Hepatocyte (in vitro differentiated cells): ENCODE measurements at regions not wholly inside any gene's neighbourhood (a gene's known extent, or its start where the extent isn't known, plus 50 kb on each side); places are given as distances from the start of the nearest gene placed in this dataset.

Source experiments
- DNase-seq: peaks from one replicate; pipeline ENCODE4 v3.0.0-alpha.2; 2016; ENCODE audit warnings: low spot score
- H2AFZ ChIP-seq: fragments of 200-600 bp; sonication (generic); 2 replicates; pipeline ENCODE4 v1.6.0; 2016; ENCODE audit warnings: antibody characterized with exemption, mild to moderate bottlenecking
- H3K27ac ChIP-seq: fragments of 200-600 bp; sonication (generic); 2 replicates; pipeline ENCODE4 v1.5.1; 2016; ENCODE audit warnings: mild to moderate bottlenecking
- H3K27me3 ChIP-seq: fragments of 200-600 bp; sonication (generic); 2 replicates; pipeline ENCODE4 v1.6.1; 2016
- H3K36me3 ChIP-seq: fragments of 200-600 bp; sonication (generic); replicated peaks from 2 replicates; pipeline ENCODE4 v1.5.1; 2016; ENCODE audit warnings: low read depth; ENCODE audit not compliant: insufficient read depth
- H3K4me1 ChIP-seq: fragments of 200-600 bp; sonication (generic); 2 replicates; pipeline ENCODE4 v1.5.1; 2016; ENCODE audit warnings: mild to moderate bottlenecking, moderate library complexity; ENCODE audit not compliant: insufficient read depth
- H3K4me2 ChIP-seq: fragments of 200-600 bp; sonication (generic); 2 replicates; pipeline ENCODE4 v1.6.0; 2016
- H3K4me3 ChIP-seq: fragments of 200-600 bp; sonication (generic); 2 replicates; pipeline ENCODE4 v1.5.1; 2016; ENCODE audit warnings: mild to moderate bottlenecking
- H3K79me2 ChIP-seq: fragments of 200-600 bp; sonication (generic); 2 replicates; pipeline ENCODE4 v1.6.0; 2017; ENCODE audit warnings: mild to moderate bottlenecking
- H3K9me2 ChIP-seq: fragments of 200-600 bp; sonication (generic); replicated peaks from 2 replicates; pipeline ENCODE4 v1.6.0; 2017; ENCODE audit warnings: mild to moderate bottlenecking; ENCODE audit not compliant: insufficient read depth
- H3K9me3 ChIP-seq: fragments of 200-600 bp; sonication (generic); 2 replicates; pipeline ENCODE4 v1.5.1; 2016; ENCODE audit warnings: low read depth, mild to moderate bottlenecking
- H4K20me1 ChIP-seq: fragments of 200-600 bp; sonication (generic); 2 replicates; pipeline ENCODE4 v1.6.0; 2016; ENCODE audit warnings: mild to moderate bottlenecking; ENCODE audit not compliant: insufficient read depth, poor library complexity, severe bottlenecking
- EZH2 ChIP-seq: fragments of 200-600 bp; sonication (generic); IDR thresholded peaks from 2 replicates; pipeline ENCODE4 v1.6.1; 2016; ENCODE audit warnings: antibody characterized with exemption, mild to moderate bottlenecking, borderline replicate concordance
- EZH2phosphoT487 ChIP-seq: fragments of 200-600 bp; sonication (generic); IDR thresholded peaks from one replicate; pipeline ENCODE4 v1.6.1; 2018; ENCODE audit warnings: antibody characterized with exemption, mild to moderate bottlenecking, low read depth, moderate library complexity; ENCODE audit not compliant: unreplicated experiment, severe bottlenecking
- WGBS: methylation state at CpG from one replicate; pipeline ENCODE4 v1.1.6; 2016; ENCODE audit warnings: low lambda C conversion rate; ENCODE audit errors: missing lambda C conversion rate; 5-methylcytosine and 5-hydroxymethylcytosine counted together
- TF ChIP-seq, protein P1 (sequence below): fragments of 200-600 bp; sonication (generic); IDR thresholded peaks from 2 replicates; pipeline ENCODE4 v1.5.1; 2016; ENCODE audit warnings: antibody characterized with exemption, mild to moderate bottlenecking; ENCODE audit not compliant: poor library complexity

GRCh38 chr15:47136236-47136635 is 581.1 kb upstream of the SEMA6D start:
- Histone ChIP-seq H3K36me3 (no peaks in the 10 kb centered on the region), H3K27ac (no peak overlapping the region), H3K4me1 (no peaks in the 10 kb centered on the region), H3K9me2 (no peaks in the 10 kb centered on the region), H2AFZ (no peak overlapping the region), H3K79me2 (no peaks in the 10 kb centered on the region), H3K4me2 (no peak overlapping the region), H3K4me3 (no peak overlapping the region), H3K9me3 (no peaks in the 10 kb centered on the region), H3K27me3 (no peaks in the 10 kb centered on the region), H4K20me1 (no peaks in the 10 kb centered on the region)
- no peak for TF ChIP-seq EZH2
- 76% methylated on average over 2 of the region's 2 CpGs for WGBS
- no peak for DNase-seq

GRCh38 chr15:47139965-47140364 is 577.3 kb upstream of the SEMA6D start:
- Histone ChIP-seq H3K4me2 (no peak overlapping the region), H3K4me3 (no peak overlapping the region), H3K27ac (no peak overlapping the region), H3K79me2 (no peaks in the 10 kb centered on the region), H4K20me1 (no peaks in the 10 kb centered on the region), H2AFZ (no peak overlapping the region), H3K4me1 (no peaks in the 10 kb centered on the region), H3K27me3 (no peaks in the 10 kb centered on the region), H3K36me3 (no peaks in the 10 kb centered on the region), H3K9me2 (no peaks in the 10 kb centered on the region), H3K9me3 (no peaks in the 10 kb centered on the region)
- 74% methylated on average over 2 of the region's 2 CpGs for WGBS
- DNase-seq, result no peak
- TF ChIP-seq, protein P1, sequence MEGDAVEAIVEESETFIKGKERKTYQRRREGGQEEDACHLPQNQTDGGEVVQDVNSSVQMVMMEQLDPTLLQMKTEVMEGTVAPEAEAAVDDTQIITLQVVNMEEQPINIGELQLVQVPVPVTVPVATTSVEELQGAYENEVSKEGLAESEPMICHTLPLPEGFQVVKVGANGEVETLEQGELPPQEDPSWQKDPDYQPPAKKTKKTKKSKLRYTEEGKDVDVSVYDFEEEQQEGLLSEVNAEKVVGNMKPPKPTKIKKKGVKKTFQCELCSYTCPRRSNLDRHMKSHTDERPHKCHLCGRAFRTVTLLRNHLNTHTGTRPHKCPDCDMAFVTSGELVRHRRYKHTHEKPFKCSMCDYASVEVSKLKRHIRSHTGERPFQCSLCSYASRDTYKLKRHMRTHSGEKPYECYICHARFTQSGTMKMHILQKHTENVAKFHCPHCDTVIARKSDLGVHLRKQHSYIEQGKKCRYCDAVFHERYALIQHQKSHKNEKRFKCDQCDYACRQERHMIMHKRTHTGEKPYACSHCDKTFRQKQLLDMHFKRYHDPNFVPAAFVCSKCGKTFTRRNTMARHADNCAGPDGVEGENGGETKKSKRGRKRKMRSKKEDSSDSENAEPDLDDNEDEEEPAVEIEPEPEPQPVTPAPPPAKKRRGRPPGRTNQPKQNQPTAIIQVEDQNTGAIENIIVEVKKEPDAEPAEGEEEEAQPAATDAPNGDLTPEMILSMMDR, result no peak
- no peak for TF ChIP-seq EZH2
- TF ChIP-seq EZH2phosphoT487, result no peak

DNA sequence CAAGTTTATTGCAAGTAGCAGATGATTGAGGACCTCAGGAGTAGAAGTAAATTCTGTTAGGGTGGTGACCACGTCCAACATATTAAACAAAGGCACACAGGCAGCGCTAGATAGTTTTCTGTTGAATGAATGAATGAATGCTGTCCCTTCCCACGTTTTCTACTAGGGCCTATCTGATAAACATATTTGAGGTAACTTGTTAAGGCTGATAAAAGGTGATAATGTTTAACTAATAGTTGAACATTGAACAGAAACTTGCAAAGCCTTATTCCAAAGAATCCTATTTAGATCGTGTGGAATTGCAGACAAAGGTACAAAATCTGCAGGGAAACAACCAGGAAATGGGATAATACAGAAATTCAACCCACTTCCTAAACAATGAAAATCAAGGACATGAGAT is 559.5 kb upstream of the SEMA6D start:
- H4K20me1 ChIP-seq, result no peaks in the 10 kb centered on the region
- DNase-seq, result no peak
- TF ChIP-seq EZH2, result no peak
- no peak for TF ChIP-seq EZH2phosphoT487
- TF ChIP-seq, protein P1, result no peak
- no peak overlapping the region for H3K4me3 ChIP-seq
- no peaks in the 10 kb centered on the region for H3K79me2 ChIP-seq
- 61% methylated on average over 4 of the region's 4 CpGs for WGBS
- no peak overlapping the region for H2AFZ ChIP-seq
- H3K36me3 ChIP-seq, result no peaks in the 10 kb centered on the region
- H3K4me2 ChIP-seq, result peak overlapping the region; percentile 46
- H3K27ac ChIP-seq, result no peak overlapping the region
- H3K4me1 ChIP-seq, result no peaks in the 10 kb centered on the region
- no peaks in the 10 kb centered on the region for H3K9me2 ChIP-seq
- no peaks in the 10 kb centered on the region for H3K27me3 ChIP-seq
- no peaks in the 10 kb centered on the region for H3K9me3 ChIP-seq

GRCh38 chr15:47158573-47158972 is 558.7 kb upstream of the SEMA6D start:
- no peaks in the 10 kb centered on the region for H3K9me2 ChIP-seq
- TF ChIP-seq EZH2 (no peak), EZH2phosphoT487 (no peak)
- TF ChIP-seq, protein P1, result no peak
- no peak overlapping the region for H2AFZ ChIP-seq
- peak overlapping the region; percentile 46 for H3K4me2 ChIP-seq
- no peaks in the 10 kb centered on the region for H4K20me1 ChIP-seq
- no peak overlapping the region for H3K27ac ChIP-seq
- H3K4me1 ChIP-seq, result no peaks in the 10 kb centered on the region
- no peaks in the 10 kb centered on the region for H3K79me2 ChIP-seq
- H3K4me3 ChIP-seq, result no peak overlapping the region
- H3K27me3 ChIP-seq, result no peaks in the 10 kb centered on the region
- no peaks in the 10 kb centered on the region for H3K36me3 ChIP-seq
- 73% methylated on average over 2 of the region's 2 CpGs for WGBS
- no peak for DNase-seq
- no peaks in the 10 kb centered on the region for H3K9me3 ChIP-seq
